Neural cell (in vitro differentiated cells): ENCODE measurements at regions not wholly inside any gene's neighbourhood (a gene's known extent, or its start where the extent isn't known, plus 50 kb on each side); places are given as distances from the start of the nearest gene placed in this dataset.

Experiments
- H2AFZ ChIP-seq: fragments of 200-600, 300-800 bp; sonication (generic), shearing (Covaris generic); 2 replicates; pipeline ENCODE4 v1.6.0; 2014; ENCODE audit warnings: low read depth, mild to moderate bottlenecking, antibody characterized with exemption, low read length, moderate library complexity
- H3F3A ChIP-seq: fragments of 200-600 bp; shearing (Covaris generic); 2 replicates; pipeline ENCODE4 v1.6.1; 2016; ENCODE audit warnings: mild to moderate bottlenecking, moderate library complexity, mixed read lengths, antibody characterized with exemption, low read length; ENCODE audit not compliant: insufficient read depth, poor library complexity, severe bottlenecking
- H3K27ac ChIP-seq: fragments of 200-600, 300-800 bp; sonication (generic), shearing (Covaris generic); 2 replicates; pipeline ENCODE4 v1.5.1; 2014; ENCODE audit warnings: mild to moderate bottlenecking, low read length, moderate library complexity
- H3K27me3 ChIP-seq: fragments of 300-800, 200-600 bp; sonication (generic), shearing (Covaris generic); 2 replicates; pipeline ENCODE4 v1.6.0; 2014; ENCODE audit warnings: mild to moderate bottlenecking, low read depth, low read length, moderate library complexity; ENCODE audit not compliant: insufficient read depth
- H3K36me3 ChIP-seq: fragments of 300-800, 200-600 bp; sonication (generic), shearing (Covaris generic); 2 replicates; pipeline ENCODE4 v1.5.1; 2014; ENCODE audit warnings: mild to moderate bottlenecking, antibody characterized with exemption, low read length, moderate library complexity; ENCODE audit not compliant: insufficient read depth
- H3K4me2 ChIP-seq: fragments of 300-800, 200-600 bp; sonication (generic), shearing (Covaris generic); 2 replicates; pipeline ENCODE4 v1.6.0; 2014; ENCODE audit warnings: mild to moderate bottlenecking, low read length
- H3K4me3 ChIP-seq: fragments of 300-800, 200-600 bp; sonication (generic), shearing (Covaris generic); 2 replicates; pipeline ENCODE4 v1.5.1; 2014; ENCODE audit warnings: mild to moderate bottlenecking, low read length, moderate library complexity
- H3K79me2 ChIP-seq: fragments of 200-600 bp; shearing (Covaris generic); replicated peaks from 2 replicates; pipeline ENCODE4 v1.6.0; 2014; ENCODE audit warnings: mild to moderate bottlenecking, low read length, moderate library complexity; ENCODE audit not compliant: insufficient read depth
- H3K9ac ChIP-seq: fragments of 300-800, 200-600 bp; sonication (generic), shearing (Covaris generic); 2 replicates; pipeline ENCODE4 v1.6.1; 2016; ENCODE audit warnings: mild to moderate bottlenecking, low read length, mixed read lengths
- H3K9me2 ChIP-seq: fragments of 200-600 bp; shearing (Covaris generic); 2 replicates; pipeline ENCODE4 v1.6.1; 2016; ENCODE audit warnings: mild to moderate bottlenecking, low read length, mixed read lengths; ENCODE audit not compliant: insufficient read depth
- H3K9me3 ChIP-seq: fragments of 200-600, 300-800 bp; sonication (generic), shearing (Covaris generic); 2 replicates; pipeline ENCODE4 v1.6.1; 2016; ENCODE audit warnings: mild to moderate bottlenecking, mixed run types, low read length, moderate library complexity, mixed read lengths
- H4K20me1 ChIP-seq: fragments of 200-600 bp; shearing (Covaris generic); 2 replicates; pipeline ENCODE4 v1.6.1; 2016; ENCODE audit warnings: mild to moderate bottlenecking, mixed run types; ENCODE audit not compliant: insufficient read depth
- CTCF ChIP-seq: fragments of 450-650 bp; IDR thresholded peaks from 2 replicates; pipeline ENCODE4 v1.5.1; 2014; ENCODE audit warnings: antibody characterized with exemption, mild to moderate bottlenecking, moderate library complexity; ENCODE audit not compliant: poor library complexity, severe bottlenecking
- EP300 ChIP-seq: fragments of 450-650 bp; conservative IDR thresholded peaks from 2 replicates; pipeline ENCODE4 v1.6.1; 2014; ENCODE audit warnings: antibody characterized with exemption, mild to moderate bottlenecking, moderate library complexity; ENCODE audit not compliant: poor library complexity, severe bottlenecking
- EZH2 ChIP-seq: fragments of 200-600, 300-800 bp; shearing (Covaris generic), sonication (generic); IDR thresholded peaks from 2 replicates; pipeline ENCODE4 v1.6.1; 2014; ENCODE audit warnings: antibody characterized with exemption, low read length, borderline replicate concordance, mild to moderate bottlenecking; ENCODE audit not compliant: insufficient read depth, poor library complexity, severe bottlenecking
- MXI1 ChIP-seq: fragments of 450-650 bp; conservative IDR thresholded peaks from 2 replicates; pipeline ENCODE4 v1.6.1; 2014; ENCODE audit warnings: antibody characterized with exemption, mild to moderate bottlenecking; ENCODE audit not compliant: poor library complexity, severe bottlenecking
- POLR2AphosphoS5 ChIP-seq: IDR thresholded peaks from 2 replicates; pipeline ENCODE4 v1.6.1; 2012
- RAD21 ChIP-seq: fragments of 450-650 bp; conservative IDR thresholded peaks from 2 replicates; pipeline ENCODE4 v1.6.1; 2014; ENCODE audit warnings: antibody characterized with exemption, mild to moderate bottlenecking, moderate library complexity
- REST ChIP-seq: IDR thresholded peaks from 2 replicates; pipeline ENCODE4 v1.6.1; 2012; ENCODE audit warnings: borderline replicate concordance
- SMC3 ChIP-seq: fragments of 450-650 bp; conservative IDR thresholded peaks from 2 replicates; pipeline ENCODE4 v1.6.1; 2014; ENCODE audit warnings: antibody characterized with exemption, mild to moderate bottlenecking, moderate library complexity; ENCODE audit not compliant: poor library complexity
- TAF1 ChIP-seq: IDR thresholded peaks from 2 replicates; pipeline ENCODE4 v1.6.1; 2012; ENCODE audit warnings: low read depth

- no peak overlapping the region for H3K9ac ChIP-seq
- H3K9me3 ChIP-seq: no peaks in the 10 kb centered on the region
- H3F3A ChIP-seq: no peaks in the 10 kb centered on the region
- no peak overlapping the region for H2AFZ ChIP-seq
- H3K9me2 ChIP-seq: no peaks in the 10 kb centered on the region
- H3K36me3 ChIP-seq: no peaks in the 10 kb centered on the region
- H3K79me2 ChIP-seq: no peaks in the 10 kb centered on the region
- H4K20me1 ChIP-seq: no peaks in the 10 kb centered on the region
- TF ChIP-seq MXI1 (no peak), POLR2AphosphoS5 (no peak), SMC3 (no peak)
- no peaks in the 10 kb centered on the region for H3K27me3 ChIP-seq
- H3K27ac ChIP-seq: no peak overlapping the region
- no peak overlapping the region for H3K4me3 ChIP-seq
- no peak overlapping the region for H3K4me2 ChIP-seq
Measured at GRCh38 chr7:97372882-97373281, 255.4 kb downstream of the SDHAF3 start.

GRCh38 chr7:97373736-97374135 lies 256.2 kb downstream of the SDHAF3 start:
- H3K36me3 ChIP-seq: no peaks in the 10 kb centered on the region
- H3K9me3 ChIP-seq: no peaks in the 10 kb centered on the region
- TF ChIP-seq EP300 (no peak), REST (no peak), SMC3 (no peak), RAD21 (no peak), TAF1 (no peak), EZH2 (no peak)
- H2AFZ ChIP-seq: no peak overlapping the region
- no peak overlapping the region for H3K4me2 ChIP-seq
- no peaks in the 10 kb centered on the region for H3K9me2 ChIP-seq
- H3K27ac ChIP-seq: no peak overlapping the region
- no peaks in the 10 kb centered on the region for H4K20me1 ChIP-seq
- no peaks in the 10 kb centered on the region for H3K27me3 ChIP-seq
- no peak overlapping the region for H3K9ac ChIP-seq
- H3K4me3 ChIP-seq: no peak overlapping the region
- H3F3A ChIP-seq: no peaks in the 10 kb centered on the region
- H3K79me2 ChIP-seq: no peaks in the 10 kb centered on the region

GRCh38 chr7:97377713-97378112 lies 260.2 kb downstream of the SDHAF3 start:
- no peaks in the 10 kb centered on the region for H3K36me3 ChIP-seq
- H3K27me3 ChIP-seq: no peaks in the 10 kb centered on the region
- H3K4me3 ChIP-seq: no peak overlapping the region
- H3K27ac ChIP-seq: no peak overlapping the region
- H3K9ac ChIP-seq: no peak overlapping the region
- H3K9me2 ChIP-seq: no peaks in the 10 kb centered on the region
- H3K9me3 ChIP-seq: no peaks in the 10 kb centered on the region
- H3K79me2 ChIP-seq: no peaks in the 10 kb centered on the region
- no peaks in the 10 kb centered on the region for H3F3A ChIP-seq
- no peak overlapping the region for H2AFZ ChIP-seq
- no peak overlapping the region for H3K4me2 ChIP-seq
- TF ChIP-seq CTCF: no peak
- TF ChIP-seq EP300: no peak
- no peak for TF ChIP-seq MXI1
- no peak for TF ChIP-seq REST
- no peak for TF ChIP-seq RAD21
- no peak for TF ChIP-seq EZH2
- TF ChIP-seq TAF1: no peak
- no peak for TF ChIP-seq POLR2AphosphoS5
- TF ChIP-seq SMC3: no peak
- no peaks in the 10 kb centered on the region for H4K20me1 ChIP-seq
